ENCODE measurements at regions not wholly inside any gene's neighbourhood (a gene's known extent, or its start where the extent isn't known, plus 50 kb on each side); places are given as distances from the start of the nearest gene placed in this dataset.

DNA sequence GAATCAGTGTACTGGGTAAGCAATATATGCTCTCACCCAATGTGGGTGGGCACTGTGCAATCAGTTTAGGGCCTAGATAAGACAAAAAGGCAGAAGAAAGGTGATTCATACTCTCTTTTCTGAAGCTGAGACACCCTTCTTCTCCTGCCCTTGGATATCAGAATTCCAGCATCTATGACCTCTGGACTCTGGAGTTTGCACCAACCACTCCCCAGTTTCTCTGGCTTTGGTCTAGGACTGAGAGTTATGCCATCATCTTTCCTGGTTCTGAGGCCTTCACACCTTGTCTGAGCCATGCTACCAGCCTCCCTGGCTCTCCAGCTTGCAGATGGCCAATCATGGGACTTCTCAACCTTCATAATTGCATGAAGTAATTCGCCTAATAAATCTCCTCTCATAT, 724.6 kb upstream of the TYRP1 start:
- no peak overlapping the region for H3K4me3 ChIP-seq
- no peak for DNase-seq (ENCODE audit: low spot score)
- no peak overlapping the region for H3K27ac ChIP-seq
- TF ChIP-seq, protein P1, sequence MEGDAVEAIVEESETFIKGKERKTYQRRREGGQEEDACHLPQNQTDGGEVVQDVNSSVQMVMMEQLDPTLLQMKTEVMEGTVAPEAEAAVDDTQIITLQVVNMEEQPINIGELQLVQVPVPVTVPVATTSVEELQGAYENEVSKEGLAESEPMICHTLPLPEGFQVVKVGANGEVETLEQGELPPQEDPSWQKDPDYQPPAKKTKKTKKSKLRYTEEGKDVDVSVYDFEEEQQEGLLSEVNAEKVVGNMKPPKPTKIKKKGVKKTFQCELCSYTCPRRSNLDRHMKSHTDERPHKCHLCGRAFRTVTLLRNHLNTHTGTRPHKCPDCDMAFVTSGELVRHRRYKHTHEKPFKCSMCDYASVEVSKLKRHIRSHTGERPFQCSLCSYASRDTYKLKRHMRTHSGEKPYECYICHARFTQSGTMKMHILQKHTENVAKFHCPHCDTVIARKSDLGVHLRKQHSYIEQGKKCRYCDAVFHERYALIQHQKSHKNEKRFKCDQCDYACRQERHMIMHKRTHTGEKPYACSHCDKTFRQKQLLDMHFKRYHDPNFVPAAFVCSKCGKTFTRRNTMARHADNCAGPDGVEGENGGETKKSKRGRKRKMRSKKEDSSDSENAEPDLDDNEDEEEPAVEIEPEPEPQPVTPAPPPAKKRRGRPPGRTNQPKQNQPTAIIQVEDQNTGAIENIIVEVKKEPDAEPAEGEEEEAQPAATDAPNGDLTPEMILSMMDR (IDR thresholded peaks at IDR 0.05) = no peak

DNA sequence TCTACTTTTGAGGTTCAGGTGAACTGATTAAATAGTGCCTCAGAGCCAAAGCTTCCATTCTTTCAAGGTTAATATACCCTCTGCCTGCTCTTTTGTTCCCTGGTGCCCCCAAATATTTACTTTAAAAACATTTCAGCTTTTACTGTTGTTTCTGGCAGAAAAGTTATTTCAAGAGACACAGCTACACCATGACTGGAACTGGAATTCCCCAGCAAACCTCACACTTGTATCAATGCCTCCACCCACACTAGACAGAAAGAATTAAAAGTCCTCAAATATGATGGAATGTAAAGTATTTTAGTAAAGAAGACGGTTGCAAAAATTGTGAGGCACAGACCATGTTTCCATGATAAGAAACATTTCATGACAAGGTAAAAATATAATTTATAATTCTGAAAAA, 720.2 kb upstream of the TYRP1 start:
- TF ChIP-seq, protein P1 (IDR thresholded peaks at IDR 0.05) = no peak
- no peak for DNase-seq (ENCODE audit: low spot score)
- H3K4me3 ChIP-seq = no peak overlapping the region

DNA sequence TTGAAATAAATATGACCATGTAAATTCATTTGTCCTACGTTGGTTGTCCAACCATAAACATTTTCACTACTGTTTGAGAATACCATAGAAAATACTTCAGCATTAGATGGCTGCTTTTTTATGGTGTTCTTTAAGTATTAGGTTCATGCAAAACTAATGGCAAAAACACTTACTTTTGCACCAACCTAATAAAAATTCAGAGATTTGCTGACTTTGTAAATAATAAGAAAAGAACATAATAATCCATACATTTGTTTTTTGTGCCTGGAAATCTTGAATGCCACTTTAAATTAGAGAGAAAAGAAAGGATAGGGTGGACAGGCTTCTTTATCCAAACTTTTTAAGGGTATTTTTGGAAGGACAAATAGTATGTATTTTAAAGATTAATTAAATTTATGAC, 719.7 kb upstream of the TYRP1 start:
- TF ChIP-seq, protein P1 (IDR thresholded peaks at IDR 0.05) = no peak

More for the DNA sequence above, 720.2 kb upstream of the TYRP1 start:
- H3K27ac ChIP-seq = no peak overlapping the region

DNA sequence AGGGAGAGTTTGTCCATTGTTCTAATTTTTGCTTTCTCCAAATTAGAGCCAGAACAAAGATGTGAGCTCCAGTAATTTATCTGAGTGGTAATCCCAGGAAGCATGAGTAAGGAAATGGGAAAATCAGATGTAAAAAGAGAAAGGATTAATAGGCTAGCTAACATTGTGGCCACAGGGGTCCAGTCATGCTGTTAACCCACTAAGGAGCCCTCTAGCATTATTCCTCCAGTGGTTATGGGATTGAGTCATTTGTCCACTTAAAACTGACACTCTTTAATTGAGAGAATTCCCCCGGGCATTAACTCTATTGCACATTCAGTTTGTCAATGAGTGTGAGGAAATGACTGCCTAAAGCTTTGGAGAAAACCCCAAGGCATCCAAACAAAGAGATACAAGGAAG, 700.3 kb upstream of the TYRP1 start:
- TF ChIP-seq, protein P1 (IDR thresholded peaks at IDR 0.05) = no peak
- DNase-seq (ENCODE audit: low spot score) = no peak
- H3K4me3 ChIP-seq = no peak overlapping the region
- no peak overlapping the region for H3K27ac ChIP-seq

More for the DNA sequence above, 719.7 kb upstream of the TYRP1 start:
- Histone ChIP-seq H3K27ac (no peak overlapping the region), H3K4me3 (no peak overlapping the region)
- DNase-seq (ENCODE audit: low spot score) = no peak

DNA sequence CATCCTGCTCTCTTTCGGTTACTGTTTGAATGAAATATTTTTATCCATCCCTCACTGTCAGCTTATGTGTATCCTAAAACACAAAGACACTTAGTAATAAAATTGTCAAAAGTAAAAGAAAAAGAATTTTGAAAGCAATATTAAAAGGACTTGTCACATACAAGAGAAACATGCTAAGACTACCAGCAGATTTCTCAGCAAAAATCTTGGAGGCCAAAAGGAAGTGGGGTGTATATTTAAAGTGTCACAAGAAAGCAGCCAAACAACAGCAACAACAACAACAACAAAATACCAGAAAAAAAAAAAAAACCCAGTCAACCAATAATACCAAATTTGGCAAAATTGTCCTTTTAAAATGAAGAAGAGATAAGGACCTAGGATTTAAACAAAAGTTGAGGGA, 678.7 kb upstream of the TYRP1 start:
- H3K4me3 ChIP-seq = no peak overlapping the region
- TF ChIP-seq, protein P1 (IDR thresholded peaks at IDR 0.05) = no peak
- no peak for DNase-seq (ENCODE audit: low spot score)

DNA sequence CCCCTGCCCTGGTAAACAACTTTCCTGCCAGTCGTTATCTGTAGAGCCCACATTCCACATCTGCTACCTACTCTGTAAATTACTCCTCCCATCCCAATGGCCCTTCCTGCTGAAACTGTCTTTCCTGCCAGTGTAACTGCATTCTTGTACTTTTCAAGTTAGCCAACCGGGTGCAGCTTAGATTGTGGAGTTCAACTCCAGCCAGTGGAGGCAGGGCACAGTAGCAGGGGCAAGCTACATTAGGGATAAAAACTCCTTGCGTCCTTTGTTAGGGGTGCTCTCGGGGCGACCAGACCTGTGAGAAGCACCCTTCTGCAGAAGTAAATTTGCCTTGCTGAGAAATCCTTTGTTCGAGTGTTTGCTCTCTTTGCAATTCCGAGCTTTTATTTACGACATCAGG, 639.0 kb upstream of the TYRP1 start:
- Histone ChIP-seq H3K4me3 (no peak overlapping the region), H3K27ac (no peak overlapping the region)
- no peak for DNase-seq (ENCODE audit: low spot score)
- TF ChIP-seq, protein P1 (IDR thresholded peaks at IDR 0.05) = no peak

More for the DNA sequence above, 678.7 kb upstream of the TYRP1 start:
- H3K27ac ChIP-seq = no peak overlapping the region

DNA sequence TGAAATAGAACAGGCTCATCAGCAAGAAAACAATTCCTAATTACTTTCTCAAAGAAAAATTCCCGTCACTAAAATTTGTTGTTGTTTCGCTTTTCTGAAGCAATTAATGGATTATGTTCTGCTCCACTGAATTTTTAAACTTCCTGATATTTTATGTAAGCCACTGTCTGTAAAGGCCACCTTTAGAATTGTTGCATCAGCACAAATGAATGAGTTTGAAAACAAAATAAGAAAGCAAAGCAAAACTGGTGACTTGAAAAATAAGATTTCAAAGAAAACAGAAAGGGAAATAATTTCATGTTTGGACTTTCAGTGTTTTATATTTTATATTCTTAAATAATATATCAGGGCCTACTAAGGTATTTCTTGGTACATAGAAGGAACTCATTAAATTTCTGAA, 636.3 kb upstream of the TYRP1 start:
- no peak for DNase-seq (ENCODE audit: low spot score)
- TF ChIP-seq, protein P1 (IDR thresholded peaks at IDR 0.05) = no peak
- Histone ChIP-seq H3K4me3 (no peak overlapping the region), H3K27ac (no peak overlapping the region)

All from coronary artery (tissue), 2 donors.